Stimulated activated CD4-positive, alpha-beta T cell treated with anti-CD3 and anti-CD28 coated beads, Interleukin-2, amount 100 ng/mL, for 24 hours (primary cell): ENCODE measurements at regions not wholly inside any gene's neighbourhood (a gene's known extent, or its start where the extent isn't known, plus 50 kb on each side); places are given as distances from the start of the nearest gene placed in this dataset.

Experiments
- DNase-seq, 2 donors: peaks; one replicate each; pipeline ENCODE4 v3.0.0-alpha.2; 2020

- no peak for DNase-seq
Observed at GRCh38 chr3:72698154-72698917, 149.9 kb downstream of the SHQ1 start.

DNA sequence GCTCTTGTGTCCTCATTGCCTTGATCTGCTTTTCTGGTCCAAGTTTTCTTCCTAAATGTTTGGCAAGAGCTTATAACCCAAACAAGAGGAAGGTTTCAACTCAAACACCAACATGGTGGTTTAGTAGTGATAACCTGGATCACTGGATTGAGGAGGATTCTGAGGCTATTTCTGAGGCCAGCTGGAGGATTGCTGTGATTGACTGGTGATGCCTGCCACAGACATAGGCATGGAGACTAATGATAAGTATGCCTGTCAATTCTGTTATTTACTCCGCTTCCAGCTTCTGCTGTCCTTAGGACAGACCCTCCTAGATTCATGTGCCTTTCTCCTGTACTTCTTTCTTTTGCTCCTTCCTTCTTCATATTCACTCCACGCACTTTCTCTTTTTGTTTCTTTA lies 150.5 kb downstream of the SHQ1 start:
- DNase-seq, result no peak

GRCh38 chr3:72696815-72697214 lies 151.4 kb downstream of the SHQ1 start:
- no peak for DNase-seq

- DNase-seq, result no peak
Observed at GRCh38 chr3:72694398-72694797, 153.8 kb downstream of the SHQ1 start.

- no peak for DNase-seq
Observed at GRCh38 chr3:72692990-72693389, 155.3 kb downstream of the SHQ1 start.

DNA sequence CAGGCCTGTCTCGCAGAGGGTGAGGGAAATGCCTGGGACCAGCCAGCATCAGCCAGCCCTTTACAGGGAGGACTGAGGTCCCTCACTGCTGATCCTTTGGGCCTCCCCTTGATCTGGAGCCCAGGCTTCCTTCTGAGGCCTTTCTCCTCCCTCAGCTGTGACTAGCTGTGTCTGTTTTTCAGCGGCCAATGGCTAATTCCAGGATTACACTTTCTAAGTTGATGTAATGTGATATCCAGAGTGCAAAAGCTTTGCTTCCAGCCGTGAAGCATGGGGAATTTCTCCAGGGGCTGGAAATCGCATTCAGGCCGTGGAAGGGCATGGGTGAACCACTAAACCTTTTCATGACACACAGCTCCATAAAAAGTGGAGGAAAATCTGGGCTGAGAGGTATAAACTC lies 157.6 kb downstream of the SHQ1 start:
- no peak for DNase-seq

DNA sequence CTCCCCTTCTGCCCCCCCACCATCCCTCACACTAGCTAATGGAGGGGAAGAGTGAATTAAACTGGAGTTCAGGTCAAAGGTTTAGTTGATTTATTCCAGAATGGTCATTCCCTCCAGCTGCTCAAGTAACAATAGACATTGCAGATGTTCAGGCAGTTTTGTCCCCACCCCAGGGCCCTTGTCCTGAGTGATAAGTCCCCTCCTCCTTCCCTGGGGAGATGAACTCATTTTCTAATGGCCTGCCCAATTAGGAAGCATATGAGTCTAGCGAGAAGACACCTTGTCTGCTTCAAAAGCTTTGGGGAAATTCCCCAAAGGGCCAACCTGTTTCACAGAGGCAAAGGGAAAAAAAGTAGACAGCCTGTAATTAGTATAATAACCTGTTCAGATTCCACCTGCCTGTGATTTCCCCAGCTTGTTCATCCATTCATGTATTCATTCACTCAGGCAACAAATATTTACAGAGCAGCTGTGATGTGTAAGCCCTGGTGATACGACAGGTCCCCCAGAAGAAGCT lies 165.3 kb downstream of the SHQ1 start:
- no peak for DNase-seq

DNA sequence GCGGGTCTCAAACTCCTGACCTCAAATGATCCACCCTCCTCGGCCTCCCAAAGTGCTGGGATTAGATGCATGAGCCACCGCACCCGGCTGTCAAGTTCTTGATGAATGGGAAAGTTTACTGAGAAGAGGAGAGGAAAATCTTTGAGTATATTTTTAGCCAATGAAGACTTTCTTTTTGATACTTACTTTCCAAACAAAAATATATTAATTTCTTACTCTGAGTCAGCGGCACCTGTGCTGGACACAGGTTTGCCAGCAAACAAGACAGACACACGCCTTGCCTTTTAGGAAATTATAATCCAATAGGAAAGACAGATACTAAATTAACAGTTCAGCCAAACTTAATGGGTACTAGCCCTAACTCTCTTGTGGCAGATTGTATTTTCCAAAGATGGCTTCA lies 166.6 kb downstream of the SHQ1 start:
- DNase-seq, result no peak

- no peak for DNase-seq
Observed at GRCh38 chr3:72680766-72681165, 167.5 kb downstream of the SHQ1 start.

- no peak for DNase-seq
Observed at GRCh38 chr3:72679540-72680198, 168.6 kb downstream of the SHQ1 start.

DNA sequence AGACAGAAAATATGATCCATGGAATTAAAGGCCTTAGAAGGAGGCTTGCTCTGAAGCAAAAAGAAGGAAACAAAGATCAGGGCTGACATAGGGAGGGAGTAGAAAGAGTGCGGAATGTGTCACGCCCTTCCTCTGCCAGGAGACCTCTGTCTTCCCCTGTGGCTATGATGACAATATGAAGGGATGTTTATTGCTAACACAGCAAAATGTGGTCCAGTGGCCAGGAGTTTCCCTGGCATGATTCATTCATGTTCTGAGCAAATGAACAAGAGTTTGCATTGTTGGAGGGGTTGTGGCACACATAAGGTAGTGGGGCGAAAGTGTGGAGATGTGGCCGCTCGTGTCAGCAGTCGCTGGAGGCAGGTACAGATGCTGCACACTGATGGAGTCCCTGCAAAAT lies 169.4 kb downstream of the SHQ1 start:
- DNase-seq, result no peak

- DNase-seq, result no peak
Observed at GRCh38 chr3:72678380-72678779, 169.9 kb downstream of the SHQ1 start.

DNA sequence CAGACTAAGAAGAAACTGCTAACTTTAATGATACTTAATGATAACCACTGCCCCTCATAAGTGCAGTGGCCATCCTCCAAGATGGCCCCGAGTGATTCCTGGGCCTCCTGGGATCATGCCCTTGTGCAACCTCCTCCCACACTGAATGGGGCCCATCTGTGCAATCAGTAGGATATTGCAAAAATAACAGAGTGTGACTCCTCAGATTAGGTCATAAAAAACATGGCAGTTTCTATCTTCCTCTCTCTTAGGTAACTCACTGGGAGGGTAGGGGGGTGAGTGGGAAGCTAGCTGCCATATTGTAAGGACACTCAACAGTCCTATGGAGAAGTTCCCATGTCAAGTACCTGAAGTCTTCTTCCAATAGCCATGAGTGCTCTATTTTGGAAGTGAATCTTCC lies 173.0 kb downstream of the SHQ1 start:
- no peak for DNase-seq

- no peak for DNase-seq
Observed at GRCh38 chr3:72673011-72673771, 175.1 kb downstream of the SHQ1 start.

DNA sequence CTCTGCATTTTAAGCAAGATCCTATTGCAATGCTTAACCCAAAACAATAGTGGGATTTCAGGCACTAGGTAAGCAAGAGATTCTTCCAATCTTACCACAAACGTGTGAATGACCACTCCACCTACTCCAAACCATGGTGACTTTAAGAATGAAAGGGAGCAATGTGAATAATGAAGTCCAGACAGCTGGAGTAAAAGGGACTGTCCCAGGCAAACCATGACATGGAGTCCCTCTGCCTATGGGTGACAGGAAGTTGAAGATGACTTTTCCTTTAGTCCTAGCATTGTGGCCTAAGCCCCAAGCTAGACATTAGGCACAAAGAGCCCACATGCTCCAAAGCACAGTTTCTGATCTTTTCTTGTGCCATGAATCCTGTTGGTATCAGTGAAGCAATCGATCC lies 179.0 kb downstream of the SHQ1 start:
- DNase-seq, result no peak

- no peak for DNase-seq
Observed at GRCh38 chr3:72666447-72666755, 181.8 kb downstream of the SHQ1 start.

DNA sequence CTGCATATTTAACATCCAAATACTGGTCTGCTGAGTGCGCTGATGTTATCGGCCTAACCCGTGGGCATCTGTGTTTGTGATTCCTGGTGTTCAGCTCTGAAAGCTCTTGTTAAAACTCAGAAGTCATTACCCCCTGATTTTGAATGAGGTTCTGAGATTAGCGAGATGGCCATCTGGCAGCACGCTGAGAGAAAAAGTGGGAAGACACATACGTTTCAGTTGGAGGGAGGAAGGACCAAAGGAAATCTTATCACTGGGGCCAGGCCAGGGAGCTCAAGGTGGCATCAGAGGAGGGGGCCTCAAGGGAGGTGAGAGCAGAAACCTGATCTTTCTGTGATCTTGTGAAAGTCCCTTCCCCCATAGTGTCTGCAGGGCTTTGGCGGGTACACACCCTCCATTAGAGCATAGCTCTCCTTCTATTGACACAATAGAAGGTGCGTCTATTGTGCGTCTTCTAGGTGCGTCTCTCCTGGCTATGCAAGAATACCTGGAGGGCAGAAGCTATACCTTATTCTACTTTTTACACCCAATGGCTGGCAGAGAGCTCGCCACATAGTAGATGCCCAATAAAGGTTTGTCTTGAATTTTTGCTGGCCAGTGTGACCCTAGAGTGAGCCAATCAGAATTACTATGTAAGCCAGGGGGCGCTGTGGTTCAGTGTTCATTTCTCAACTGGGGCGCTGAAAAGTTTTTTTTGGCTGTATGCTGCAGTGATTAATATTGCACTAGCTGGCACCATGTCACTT lies 182.4 kb downstream of the SHQ1 start:
- peak; percentile 68 to 69 for DNase-seq

DNA sequence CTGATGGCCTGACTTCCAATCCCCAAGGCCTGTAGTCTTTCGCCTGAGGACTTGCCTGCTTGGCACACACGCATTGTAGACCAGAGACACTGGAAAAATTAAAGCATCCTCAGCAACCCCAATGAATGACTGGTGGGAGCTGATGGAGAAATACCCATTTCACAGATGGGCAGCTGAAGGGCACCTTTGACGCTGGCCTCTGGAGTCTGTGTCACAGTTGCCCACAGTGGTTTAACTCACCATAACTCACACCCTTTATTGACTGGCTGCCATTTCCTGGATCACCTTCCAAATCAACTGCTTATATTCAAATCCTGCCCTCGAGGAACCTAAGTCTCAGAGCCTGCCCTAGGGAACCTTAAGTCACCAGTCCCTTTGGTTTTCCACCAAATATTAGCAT lies 183.1 kb downstream of the SHQ1 start:
- DNase-seq, result no peak

DNA sequence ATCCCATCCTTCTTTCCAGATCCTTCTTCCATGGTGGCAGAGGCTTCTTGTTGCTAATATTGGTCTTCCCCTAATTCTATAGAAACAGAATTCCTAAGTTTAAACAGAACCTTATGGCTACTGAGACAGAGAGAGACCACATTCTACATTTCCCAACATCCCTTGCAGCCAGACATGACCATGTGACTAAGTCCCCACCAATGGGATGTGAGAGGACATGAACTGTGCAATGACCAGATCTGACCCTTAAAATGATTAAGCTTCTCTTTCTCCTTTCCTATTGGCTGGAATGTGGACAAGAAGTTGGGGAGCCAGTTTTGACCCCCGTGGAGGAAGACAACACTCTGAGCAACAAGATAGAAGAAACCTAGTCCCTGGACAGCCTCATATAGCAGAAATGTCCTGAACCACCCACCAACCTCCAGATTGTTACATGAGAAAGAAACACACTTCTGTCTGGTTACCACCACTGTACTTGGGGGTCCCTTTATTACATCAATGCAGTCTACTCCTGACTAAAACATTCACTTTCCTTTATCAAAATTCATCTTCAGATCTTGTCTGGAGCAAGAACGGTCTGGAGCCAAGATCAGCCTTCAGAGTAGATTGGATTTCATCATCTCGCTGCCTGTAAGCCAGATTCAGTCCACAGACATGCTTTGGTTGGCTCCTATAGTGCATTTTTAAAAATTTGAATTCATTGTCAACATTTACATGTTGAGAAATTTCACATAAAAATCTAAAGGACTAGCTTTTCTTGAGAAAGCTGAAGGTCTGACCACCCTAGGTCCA lies 183.9 kb downstream of the SHQ1 start:
- DNase-seq, result no peak

DNA sequence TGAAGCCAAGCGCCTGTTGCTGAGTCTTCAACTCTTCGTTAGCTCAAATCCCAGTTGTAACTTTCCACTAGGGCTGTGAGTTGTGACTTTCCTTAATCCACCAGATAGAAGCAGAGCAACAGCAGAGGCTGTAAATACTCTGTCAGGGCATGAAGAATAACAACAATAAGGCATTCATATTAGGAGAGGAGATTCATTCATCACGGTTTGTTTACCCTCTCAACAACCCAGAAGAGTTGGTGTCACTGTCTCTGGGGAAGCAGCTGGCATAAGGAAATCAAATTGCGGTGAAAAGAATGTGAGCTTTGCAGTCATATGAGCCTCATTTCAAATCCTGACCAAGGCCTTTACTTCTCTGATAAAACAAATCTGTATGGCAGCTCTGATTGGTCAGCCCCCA lies 184.8 kb downstream of the SHQ1 start:
- no peak for DNase-seq

- DNase-seq, result no peak
Observed at GRCh38 chr3:72661115-72661457, 187.2 kb downstream of the SHQ1 start.
